Right hindlimb (tissue), 1 donor: ENCODE measurements at regions not wholly inside any gene's neighbourhood (a gene's known extent, or its start where the extent isn't known, plus 50 kb on each side); places are given as distances from the start of the nearest gene placed in this dataset.
"Not testable (repeated sequence)": the region's sequence is repeated elsewhere in the genome, so short reads cannot be mapped to it uniquely, and the experiment has no call there.

Source experiments
- DNase-seq: peaks from one replicate; pipeline ENCODE4 v3.0.0-alpha.2; 2018

DNA sequence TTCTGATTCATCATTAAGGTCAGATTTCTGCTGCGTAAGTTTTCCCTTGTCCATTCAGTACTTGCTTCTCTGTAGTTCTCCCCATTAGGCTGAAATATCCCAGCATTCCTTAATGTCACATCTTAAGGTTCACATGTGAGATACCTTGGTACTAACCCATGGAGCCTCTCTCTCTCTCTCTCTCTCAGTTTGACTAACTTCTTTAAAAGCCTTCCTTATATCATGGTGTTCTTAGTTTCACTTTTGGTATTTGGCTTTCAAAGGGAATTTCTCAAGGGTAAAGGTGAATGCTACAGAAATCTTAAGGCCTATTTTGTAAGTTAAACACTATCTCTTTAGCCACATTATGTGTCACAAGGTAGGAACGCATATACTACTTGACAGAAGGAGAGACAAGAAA is 427.3 kb upstream of the ZNF717 start:
- no peak for DNase-seq

DNA sequence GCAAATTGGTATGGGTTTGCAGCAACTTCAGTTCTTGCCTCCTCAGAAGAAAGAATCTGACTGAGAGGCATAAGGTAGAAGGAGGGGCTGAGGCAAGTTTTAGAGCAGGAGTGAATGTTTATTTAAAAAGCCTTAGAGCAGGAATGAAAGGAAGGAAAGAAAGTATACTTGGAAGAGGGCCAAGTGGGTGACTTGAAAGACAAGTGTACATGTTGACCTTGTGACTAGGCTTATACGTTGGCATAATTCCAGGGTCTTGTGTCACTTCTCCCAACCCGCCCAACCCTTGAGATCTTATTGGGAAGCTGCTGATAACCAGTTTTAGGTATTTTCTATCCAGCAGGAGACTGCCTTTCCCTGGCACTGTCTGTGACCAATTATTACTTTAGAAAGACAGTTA is 436.9 kb upstream of the ZNF717 start:
- no peak for DNase-seq

DNA sequence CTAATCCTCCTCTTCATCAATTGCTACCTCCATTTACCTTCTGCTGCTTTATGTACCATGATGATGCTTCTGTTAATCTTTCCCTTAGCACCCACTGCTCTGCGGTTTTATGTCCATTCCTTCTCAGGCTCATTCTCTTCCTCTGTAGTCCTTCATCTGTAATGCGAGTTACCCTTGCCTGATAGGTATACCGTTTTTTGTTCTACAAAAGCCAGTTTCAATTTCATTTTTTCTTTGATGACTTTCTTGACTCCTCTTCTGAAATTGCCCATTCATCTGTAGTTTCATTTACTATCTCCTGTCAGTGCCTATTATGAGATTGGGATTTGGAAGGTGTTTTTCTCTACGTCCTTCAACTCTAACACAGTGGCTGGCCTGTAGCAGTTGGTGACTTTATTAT is 445.9 kb upstream of the ZNF717 start:
- DNase-seq, result no peak

DNA sequence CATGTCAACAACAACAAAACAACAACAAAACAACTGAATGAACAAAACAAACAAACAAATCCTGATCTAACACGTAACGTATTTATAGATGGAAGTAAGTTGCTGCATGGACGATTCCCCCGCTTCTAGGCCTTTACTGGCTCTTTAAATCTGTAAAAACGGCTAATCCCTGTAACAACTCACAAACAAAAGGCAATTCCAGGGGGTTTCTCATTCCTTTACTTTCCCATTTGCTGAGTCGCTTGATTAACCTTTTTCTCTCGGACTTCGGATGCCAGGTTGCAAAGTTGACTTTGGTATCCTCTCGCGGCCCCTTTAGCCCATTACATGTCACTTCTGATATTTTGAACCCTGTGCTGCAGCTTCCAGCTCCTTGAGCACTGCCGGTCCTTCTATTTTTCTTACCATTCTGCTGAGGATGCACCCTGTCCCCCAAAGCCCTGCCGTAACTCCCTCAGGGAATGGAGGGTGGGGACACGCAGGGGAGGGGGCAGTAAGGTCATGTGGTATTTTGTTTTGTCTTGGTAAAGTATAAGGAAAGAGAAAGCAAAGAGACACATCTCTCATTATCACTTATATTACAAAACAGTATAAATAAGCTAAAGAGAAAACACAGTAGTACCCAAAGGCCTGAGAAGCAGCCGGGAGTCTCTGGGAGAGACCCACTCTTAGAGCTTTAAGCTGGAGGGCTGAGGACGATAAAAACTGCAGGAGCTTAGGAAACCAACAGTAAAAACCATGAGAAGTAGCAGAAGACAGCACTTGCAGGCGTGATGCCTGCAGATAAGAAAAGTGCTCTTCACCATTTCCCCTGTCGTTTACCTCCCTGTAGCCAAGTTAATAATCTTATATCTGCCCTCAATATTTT is 457.8 kb upstream of the ZNF717 start:
- no peak for DNase-seq

DNA sequence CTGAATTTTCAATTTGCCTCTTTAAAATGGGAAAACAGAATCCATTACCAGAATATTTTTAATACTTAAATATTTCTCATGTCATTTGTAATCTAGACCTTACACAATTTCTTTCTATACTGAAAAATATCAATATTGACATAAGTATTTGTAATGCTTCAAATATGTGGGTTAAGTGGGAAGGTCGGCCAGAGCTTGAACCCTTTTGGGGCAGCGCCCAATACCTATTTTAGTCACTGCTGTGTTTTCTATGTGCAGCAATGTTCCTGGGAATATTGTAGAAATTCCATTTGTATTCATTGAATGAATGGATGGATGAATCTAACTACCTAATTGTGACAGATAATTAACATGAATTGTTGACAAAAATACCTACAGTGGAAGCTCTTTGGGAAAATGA is 459.7 kb upstream of the ZNF717 start:
- DNase-seq, result no peak

DNA sequence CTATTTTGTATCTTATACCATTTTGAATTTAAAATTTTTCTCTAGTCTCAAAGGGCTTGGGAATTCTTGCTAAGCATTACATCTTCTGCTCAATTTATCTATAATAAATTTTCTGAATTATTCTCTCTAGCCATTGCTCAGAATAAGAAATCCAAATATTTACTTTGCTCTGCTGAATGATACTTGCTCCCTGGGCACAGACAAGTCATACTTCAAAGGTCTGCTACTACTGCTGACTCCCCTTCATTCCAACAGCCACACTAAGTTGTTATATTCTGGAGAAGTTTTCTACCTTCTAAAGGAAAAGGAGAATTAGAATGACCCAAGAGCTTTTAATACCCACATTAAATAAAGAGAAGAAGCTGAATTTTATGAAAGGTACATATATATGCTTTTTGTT is 460.3 kb upstream of the ZNF717 start:
- no peak for DNase-seq

DNA sequence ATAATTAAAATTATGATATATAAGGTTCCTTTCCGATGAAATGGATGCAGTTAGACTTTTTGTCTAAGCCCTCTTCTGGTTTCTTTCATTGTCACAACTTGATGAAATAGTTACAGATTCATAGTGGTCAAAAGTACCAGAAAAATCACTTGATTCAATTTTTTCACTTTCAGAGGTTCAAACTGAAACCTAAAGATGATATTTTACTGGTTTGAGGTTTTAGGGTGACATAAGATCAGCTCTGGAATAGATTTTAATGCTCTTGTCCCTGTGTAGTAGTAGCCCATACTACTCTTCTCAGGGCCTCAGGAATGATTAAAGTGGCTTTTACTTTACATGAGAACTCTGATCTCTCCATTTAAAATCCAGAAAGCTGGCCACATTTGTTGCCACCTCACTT is 479.1 kb upstream of the ZNF717 start:
- no peak for DNase-seq

DNA sequence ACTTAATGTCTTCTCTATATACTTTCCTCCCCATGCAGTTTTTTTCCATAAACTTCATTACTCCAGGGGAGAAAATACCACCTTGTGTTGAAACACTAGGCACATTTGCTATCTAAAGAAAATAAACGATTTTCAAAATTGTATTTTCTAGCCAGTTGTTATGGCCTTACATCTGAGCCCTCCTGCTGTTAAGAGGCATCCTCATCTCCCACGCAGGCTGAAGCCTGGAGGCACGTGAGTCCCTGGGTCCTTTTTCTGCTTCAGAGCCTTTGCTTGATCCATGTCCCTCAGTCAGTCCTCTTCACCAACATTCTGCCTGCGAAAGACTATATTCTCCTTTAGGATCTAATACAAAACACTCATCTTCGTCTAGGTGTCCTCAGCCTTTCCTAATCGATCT is 479.6 kb upstream of the ZNF717 start:
- no peak for DNase-seq

DNA sequence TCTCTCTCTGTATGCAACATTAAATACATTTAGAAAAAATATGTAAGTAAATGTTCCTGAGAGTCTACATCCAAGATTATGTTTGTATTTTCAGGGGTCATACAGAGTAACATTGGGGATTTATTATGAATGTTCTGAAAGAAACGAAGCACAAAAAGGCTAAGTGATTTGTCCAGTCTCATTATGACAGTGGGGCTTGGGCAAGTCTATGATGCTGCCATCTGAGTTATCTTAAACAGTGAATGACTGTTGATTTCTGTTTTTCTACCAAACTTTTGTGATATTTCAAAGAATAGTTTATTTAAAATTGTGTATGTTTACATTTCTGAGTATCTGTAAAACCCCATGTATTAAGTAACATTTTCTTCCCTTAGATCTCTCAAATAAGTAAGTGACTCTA is 481.2 kb upstream of the ZNF717 start:
- DNase-seq, result no peak

DNA sequence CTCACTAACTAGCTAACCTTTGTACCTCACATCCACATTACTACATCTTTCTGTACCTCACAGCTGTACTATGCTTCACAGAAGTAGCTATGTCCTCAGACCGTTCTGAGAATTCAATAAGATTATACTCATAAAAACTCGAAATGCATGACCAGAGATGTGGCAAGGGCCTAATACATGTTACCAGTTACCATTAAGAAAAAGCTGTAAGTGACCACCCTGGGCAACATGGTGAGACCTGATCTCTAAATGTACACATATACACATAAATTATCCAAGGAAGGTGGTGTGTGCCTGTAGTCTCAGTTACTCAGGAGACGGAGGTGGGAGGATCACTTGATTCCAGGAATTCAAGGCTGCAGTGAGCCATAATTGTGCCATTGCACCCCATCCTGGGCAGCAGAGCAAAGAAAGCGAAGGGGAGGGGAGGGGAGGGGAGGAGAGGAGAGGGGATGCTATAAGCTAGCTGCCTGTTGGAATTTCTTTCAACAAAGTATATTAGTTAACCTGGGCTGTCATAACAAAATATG is 482.6 kb upstream of the ZNF717 start:
- no peak for DNase-seq

DNA sequence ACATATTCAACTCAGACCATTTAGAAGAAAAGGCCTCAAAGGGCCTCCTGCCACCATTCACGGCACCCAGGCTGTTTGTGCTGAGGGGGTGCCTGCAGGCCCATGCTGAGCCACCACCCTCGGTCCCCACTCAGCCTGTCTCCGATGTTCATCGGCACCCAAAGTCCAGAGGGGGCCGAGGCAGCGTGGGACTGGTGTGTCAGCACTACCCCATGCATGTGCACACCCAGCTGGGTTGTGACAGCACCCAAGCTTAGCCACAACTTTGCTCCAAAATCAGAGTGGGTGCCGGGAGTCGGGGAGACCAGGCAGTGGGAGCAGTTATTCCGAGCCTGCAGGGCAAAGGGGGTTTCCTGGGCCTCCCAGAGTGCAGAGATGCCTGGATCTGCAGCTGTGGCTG is 508.5 kb upstream of the ZNF717 start:
- no peak for DNase-seq

DNA sequence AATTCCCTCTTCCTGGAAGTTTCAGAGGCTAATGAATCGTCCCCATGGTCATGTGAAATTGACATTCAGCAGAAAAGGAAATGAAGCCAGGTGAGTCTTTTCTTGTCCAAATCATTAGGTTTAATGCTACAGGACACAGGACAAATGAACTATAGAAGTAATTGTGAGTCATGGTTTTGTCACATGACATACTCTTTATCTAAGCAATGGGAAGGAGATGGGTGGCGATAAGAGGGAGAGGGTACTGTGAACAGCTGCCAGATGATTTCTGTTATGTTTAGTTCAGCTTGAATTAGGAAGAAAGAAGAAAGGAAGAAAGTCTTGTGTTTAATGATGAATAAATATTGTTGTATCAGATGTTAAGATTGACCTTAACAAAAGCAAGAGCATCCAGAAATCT is 515.4 kb upstream of the ZNF717 start:
- no peak for DNase-seq

DNA sequence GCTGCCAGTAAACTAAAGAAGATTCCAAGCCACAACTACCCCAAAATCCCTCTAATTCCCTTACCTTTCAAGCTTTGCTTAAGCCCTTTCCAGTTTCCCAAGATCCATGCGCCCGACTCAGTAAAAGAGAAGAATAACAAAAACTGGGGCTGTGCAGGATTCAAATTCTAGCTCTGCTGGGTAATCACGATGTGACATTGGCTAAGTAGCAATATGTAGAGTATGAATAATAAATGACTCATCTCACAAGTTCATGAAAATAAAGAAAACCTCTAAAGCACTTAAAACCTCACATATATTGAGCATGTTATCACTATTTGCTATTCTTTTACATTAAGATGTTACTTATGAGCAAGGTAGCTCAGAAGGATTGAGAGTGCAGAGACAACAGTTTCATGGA is 522.2 kb upstream of the ZNF717 start:
- no peak for DNase-seq

DNA sequence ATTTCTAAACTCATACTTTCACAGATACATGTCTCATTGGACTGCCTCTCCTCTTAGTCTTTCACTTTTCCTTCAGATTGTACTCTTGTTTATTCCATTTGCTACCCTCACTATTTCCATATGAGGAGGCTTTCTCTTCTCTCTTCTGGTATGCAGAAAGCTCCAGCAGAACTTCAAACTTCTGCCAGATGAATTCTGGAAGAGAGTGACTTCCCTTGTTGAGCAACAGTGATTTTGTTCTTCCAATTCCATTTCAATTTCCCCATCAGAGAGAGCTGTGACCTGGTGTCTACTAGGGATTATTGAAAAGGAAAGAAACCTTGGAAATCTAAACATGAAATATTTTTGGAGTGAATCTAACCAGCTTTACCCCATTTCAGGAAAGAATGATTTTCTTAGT is 523.2 kb upstream of the ZNF717 start:
- DNase-seq, result no peak

DNA sequence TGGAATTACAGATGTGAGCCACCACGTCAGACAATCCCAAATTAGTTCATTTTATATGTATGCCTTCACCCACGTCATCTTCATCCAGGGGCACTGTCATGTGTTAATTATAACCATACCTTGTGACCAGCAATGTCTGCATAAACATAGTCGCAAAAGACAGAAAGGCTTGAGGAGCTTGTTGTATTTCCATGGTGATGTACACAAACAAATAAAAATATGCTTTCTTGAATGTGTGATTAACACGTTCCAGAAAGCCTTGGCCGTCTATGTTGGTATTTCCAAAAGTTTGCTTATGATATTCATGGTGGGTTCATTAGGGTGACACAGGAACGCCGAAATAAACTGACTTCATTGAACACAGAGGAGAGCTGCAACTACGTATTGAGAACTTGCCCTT is 524.7 kb upstream of the ZNF717 start:
- DNase-seq, result no peak

DNA sequence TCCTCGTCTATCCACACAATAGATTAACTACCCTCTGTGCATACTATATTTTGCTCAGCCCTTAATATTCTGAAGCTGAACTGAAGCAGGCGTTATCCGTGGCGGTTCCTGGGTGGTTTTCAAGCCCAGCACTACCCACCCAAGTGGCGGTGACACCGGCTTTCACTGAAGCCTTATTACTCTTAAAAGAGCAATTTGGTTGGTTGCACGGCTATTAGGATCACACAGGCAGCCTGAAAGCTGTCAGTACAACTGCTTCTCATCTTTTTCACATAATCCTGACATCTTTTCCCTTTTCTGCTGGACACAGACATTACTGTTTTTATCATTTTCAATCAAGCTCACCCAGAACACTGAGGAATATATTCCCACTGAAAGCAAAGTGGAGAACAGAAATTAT is 525.3 kb upstream of the ZNF717 start:
- DNase-seq, result no peak

DNA sequence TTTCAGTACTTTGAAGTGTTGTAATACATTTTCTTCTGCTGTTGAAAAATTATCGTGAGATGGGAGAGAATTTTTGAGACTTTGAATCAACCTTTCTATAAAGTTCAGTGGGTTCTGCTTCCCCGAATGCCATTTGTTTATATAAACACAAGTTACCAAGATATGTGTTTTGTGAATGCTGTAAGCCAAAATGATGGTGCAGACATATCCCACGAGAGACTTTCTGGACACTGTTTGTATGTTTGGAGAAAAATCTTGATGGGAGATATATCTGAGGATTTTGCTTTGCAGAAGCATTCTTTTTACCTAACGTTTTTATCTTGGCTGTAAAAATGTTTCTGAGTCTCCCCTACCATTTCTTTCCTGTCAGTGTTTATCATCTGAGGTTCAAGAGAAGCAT is 526.6 kb upstream of the ZNF717 start:
- no peak for DNase-seq

DNA sequence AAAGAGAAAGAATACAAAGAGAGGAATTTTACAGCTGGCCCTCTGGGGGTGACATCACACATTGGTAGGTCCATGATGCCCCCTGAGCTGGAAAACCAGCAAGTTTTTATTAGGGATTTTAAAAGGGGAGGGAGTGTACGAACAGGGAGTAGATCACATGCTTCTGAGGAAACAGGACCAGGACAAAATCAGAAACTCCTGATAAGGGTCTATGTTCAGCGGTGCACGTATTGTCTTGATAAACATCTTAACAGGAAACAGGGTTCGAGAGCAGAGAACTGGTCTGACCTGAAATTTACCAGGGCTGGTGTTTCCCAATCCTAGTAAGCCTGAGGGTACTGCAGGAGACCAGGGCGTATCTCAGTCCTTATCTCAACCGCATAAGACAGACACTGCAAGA is 530.6 kb upstream of the ZNF717 start:
- DNase-seq, result not testable (repeated sequence)

DNA sequence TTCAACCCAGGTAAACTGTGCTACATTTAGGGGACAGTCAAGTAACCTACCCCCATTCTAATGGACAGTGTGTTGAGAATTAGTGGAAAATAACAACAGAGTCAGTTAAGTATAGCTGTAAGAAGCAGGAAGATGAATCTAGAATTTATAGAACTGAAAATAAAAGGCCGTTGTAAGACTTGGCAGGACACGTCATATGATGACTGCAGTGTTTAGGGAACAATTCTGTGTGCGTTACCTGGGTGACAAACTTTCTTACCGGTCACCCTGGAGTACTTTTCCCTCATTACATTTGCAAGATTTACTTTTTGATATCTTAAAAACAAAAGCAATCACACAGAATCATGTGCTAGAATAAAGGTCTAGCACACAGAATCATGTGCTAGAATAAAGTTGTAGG is 536.3 kb upstream of the ZNF717 start:
- DNase-seq, result no peak

DNA sequence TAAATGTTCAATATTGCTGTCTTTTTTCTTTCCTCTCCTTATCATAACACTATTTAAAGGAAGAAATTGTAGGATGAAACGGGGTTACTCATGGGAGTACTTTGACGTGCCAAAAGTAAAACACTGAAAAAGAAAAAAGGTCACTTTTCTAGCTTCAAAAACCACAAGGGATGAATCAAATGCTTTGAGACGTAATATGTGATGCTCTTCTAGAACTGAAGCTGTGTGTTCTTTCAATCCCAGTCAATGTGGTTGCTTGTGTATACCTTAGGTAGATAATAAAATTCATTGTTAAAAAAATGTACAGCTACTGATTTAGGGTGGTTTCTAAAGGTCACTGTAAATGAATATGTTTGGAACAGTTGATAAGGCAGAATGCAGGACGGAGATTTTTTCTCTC is 538.8 kb upstream of the ZNF717 start:
- no peak for DNase-seq

DNA sequence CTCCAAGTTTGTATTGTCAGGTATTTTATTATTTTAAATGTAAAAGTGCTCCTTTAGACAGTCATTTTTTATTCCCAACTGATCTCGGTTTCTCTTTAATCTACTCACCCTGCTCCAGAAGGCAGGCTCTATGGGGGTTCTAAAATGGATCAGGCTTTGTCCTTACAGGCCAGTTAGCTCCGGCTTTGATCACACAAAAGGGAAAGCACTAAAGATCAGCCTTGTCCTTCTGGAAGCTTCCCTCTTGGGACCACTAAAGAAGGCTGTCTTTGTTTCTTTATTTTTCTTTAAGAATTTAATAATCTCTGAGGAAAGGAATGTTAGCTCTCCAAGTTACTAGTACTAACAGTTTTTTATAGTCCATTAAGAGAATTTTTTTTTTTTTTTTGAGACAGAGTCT is 560.5 kb upstream of the ZNF717 start:
- no peak for DNase-seq

DNA sequence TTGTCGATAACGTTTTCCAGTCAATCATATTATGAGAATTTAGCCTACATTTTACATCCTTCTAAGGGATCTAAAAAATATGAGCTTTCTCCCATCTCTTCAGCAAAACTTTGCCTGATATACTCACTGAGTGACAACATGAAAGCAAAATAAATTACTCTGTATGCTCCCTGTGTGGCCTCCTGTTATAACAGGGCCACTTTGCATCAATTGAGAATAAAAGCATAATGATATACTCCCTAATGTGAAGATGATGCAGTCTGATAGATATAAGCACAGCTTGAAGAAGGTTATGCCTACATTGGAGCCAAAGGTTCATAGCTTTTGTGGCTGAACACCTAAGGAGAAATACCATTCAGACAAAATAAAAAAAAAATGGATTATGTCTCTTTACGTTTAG is 561.3 kb upstream of the ZNF717 start:
- DNase-seq, result no peak

DNA sequence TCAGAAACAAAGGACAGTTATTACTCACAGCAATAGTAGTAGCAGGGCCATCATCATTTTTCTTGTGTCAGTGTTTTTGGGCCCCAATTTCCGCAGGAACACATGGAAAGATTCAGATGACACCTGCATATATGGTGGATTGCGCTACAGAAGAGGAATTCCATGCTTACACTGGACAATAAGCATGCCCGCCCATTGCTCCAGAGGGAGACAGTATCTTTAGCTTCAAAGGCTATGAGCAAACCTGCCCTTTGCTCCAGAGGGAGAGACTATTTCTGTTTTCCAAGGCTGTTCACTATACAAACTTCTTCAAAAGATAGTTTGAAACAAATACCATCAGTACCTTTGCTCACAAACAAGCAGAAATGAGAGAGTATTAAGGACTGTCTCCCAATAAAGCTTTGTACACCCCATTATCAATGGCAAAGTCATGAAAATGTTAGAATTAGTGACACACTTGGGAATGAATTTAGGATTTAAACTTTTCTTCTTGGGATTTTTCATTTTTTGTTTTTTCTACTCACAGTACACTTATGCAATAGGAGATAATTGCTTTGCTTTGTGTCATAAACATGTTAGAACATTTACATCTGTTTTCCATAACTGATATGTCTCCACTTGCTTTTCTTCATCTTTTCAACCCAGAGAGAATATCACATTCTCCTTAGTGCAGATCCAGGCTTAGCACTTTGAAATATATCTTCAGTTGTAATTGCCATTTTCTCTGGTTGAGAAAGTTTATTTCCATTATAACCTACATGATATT is 564.5 kb upstream of the ZNF717 start:
- DNase-seq, result no peak

DNA sequence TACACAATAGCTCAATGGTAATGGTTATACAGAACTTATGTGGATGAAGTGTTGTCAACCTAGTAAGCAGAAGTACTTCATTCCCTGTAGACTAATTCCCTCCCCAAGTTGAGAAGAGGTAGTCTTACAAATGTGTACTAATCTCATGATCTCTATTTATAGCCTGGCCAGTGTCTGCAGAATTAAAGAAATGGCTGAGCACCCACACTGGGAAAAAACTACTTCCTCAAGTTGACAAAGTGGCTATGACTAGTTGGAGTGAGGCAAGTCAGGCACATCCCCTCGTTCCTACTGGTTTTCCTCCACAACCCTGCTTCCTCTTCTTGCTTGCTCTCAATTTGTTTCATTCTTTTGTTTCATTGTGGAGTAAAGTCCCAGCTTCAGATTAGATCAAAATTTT is 566.7 kb upstream of the ZNF717 start:
- DNase-seq, result no peak
